Prostate gland (tissue), 2 donors: ENCODE measurements at regions not wholly inside any gene's neighbourhood (a gene's known extent, or its start where the extent isn't known, plus 50 kb on each side); places are given as distances from the start of the nearest gene placed in this dataset.

ENCODE experiments used
- DNase-seq: peaks from one replicate; pipeline ENCODE4 v3.0.0-alpha.2; 2019; ENCODE audit warnings: low spot score
- H3K27ac ChIP-seq, 2 donors: fragments of 200-600 bp; sonication (generic); 2 replicates each; pipeline ENCODE4 v1.5.1; 2017 to 2019
- H3K27me3 ChIP-seq: fragments of 200-600 bp; sonication (generic); replicated peaks from 2 replicates; pipeline ENCODE4 v1.5.1; 2019; ENCODE audit not compliant: insufficient read depth
- H3K36me3 ChIP-seq, 2 donors: fragments of 200-600 bp; sonication (generic); 1 replicate in 1 of 2; 2 replicates in 1 of 2; pipeline versions ENCODE4 v1.5.1 to v1.8.1; 2017 to 2019
- H3K4me1 ChIP-seq: fragments of 200-600 bp; sonication (generic); replicated peaks from 2 replicates; pipeline ENCODE4 v1.5.1; 2019
- H3K4me3 ChIP-seq, 2 donors: fragments of 200-600 bp; sonication (generic); 2 replicates each; pipeline ENCODE4 v1.5.1; 2017 to 2019
- H3K9me3 ChIP-seq: fragments of 200-600 bp; sonication (generic); 2 replicates; pipeline ENCODE4 v1.5.1; 2017
- CTCF ChIP-seq, 4 experiments: fragments of 200-600 bp in 2 of 4; fragments of 450-650 bp in 2 of 4; sonication (generic) in 2 of 4; IDR thresholded peaks; 1 replicate in 3 of 4; 2 replicates in 1 of 4; pipeline ENCODE4 v1.5.1; 2016 to 2019; ENCODE audit warnings: antibody characterized with exemption in 4 of 4, mild to moderate bottlenecking in 2 of 4, moderate library complexity in 2 of 4
- POLR2A ChIP-seq: fragments of 450-650 bp; IDR thresholded peaks from one replicate; pipeline ENCODE4 v1.6.1; 2016; ENCODE audit warnings: antibody characterized with exemption, mild to moderate bottlenecking
- POLR2AphosphoS5 ChIP-seq: sonication (generic); formaldehyde crosslinking; IDR thresholded peaks from one replicate; pipeline ENCODE4 v1.6.1; 2017; ENCODE audit warnings: antibody characterized with exemption
- WGBS: methylation state at CpG from one replicate; pipeline ENCODE4 v1.1.5; 2018; 5-methylcytosine and 5-hydroxymethylcytosine counted together
- intact Hi-C: fragments of 100-400 bp; cut with DNase I; formaldehyde crosslinking; loops from one replicate; pipeline ENCODE4 v1.14.2; 2022

GRCh38 chr13:39123578-39123977 is 85.3 kb downstream of the NHLRC3 start:
- TF ChIP-seq CTCF (IDR thresholded peaks at IDR 0.05) (no peak), POLR2AphosphoS5 (no peak), POLR2A (no peak)
- intact Hi-C loops: no loop called here
- Histone ChIP-seq H3K4me3 (no peak overlapping the region), H3K27ac (no peak overlapping the region), H3K27me3 (no peaks in the 10 kb centered on the region), H3K9me3 (no peaks in the 10 kb centered on the region), H3K36me3 (no peaks in the 10 kb centered on the region), H3K4me1 (no peaks in the 10 kb centered on the region)
- DNase-seq: no peak
- WGBS: 69% methylated on average over 1 of the region's 1 CpG

- no peaks in the 10 kb centered on the region for H3K36me3 ChIP-seq
- 81% methylated on average over 6 of the region's 6 CpGs for WGBS
- no peaks in the 10 kb centered on the region for H3K9me3 ChIP-seq
- DNase-seq: no peak
- TF ChIP-seq POLR2A (no peak), CTCF (IDR thresholded peaks at IDR 0.05) (no peak), POLR2AphosphoS5 (no peak)
- H3K4me3 ChIP-seq: no peak overlapping the region
- no peaks in the 10 kb centered on the region for H3K27me3 ChIP-seq
- no peaks in the 10 kb centered on the region for H3K4me1 ChIP-seq
- intact Hi-C loops: no loop called here
- H3K27ac ChIP-seq: no peak overlapping the region
Observed at GRCh38 chr13:39129213-39129612, 91.0 kb downstream of the NHLRC3 start.

DNA sequence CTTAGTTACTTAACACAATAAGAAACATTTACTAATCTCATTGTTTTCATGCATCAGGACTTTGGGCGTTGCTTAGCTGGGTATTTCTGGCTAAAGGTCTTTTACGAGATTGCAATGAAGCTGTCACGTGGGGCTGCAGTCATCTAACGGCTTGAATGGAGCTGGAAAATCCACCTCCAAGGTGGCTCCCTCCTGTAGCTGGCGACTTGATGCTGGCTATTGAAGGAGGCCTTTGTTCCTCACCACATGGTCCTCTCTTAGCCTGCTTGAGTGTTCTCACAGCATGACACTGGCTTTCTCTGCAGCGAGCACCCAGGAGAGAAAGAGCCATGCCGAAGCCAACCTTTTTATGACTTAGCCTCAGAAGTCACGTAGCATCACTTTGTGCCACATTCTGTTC is 92.0 kb downstream of the NHLRC3 start:
- H3K27ac ChIP-seq: no peak overlapping the region
- intact Hi-C loops: no loop called here
- DNase-seq: no peak
- no peaks in the 10 kb centered on the region for H3K27me3 ChIP-seq
- H3K9me3 ChIP-seq: no peaks in the 10 kb centered on the region
- H3K36me3 ChIP-seq: no peaks in the 10 kb centered on the region
- WGBS: 70% methylated on average over 8 of the region's 8 CpGs
- H3K4me1 ChIP-seq: no peaks in the 10 kb centered on the region
- TF ChIP-seq CTCF (IDR thresholded peaks at IDR 0.05) (no peak), POLR2AphosphoS5 (no peak), POLR2A (no peak)
- no peak overlapping the region for H3K4me3 ChIP-seq

- H3K36me3 ChIP-seq: no peaks in the 10 kb centered on the region
- intact Hi-C loops: no loop called here
- DNase-seq: no peak
- no peak for TF ChIP-seq POLR2A
- no peak for TF ChIP-seq CTCF (IDR thresholded peaks at IDR 0.05)
- no peak for TF ChIP-seq POLR2AphosphoS5
- H3K9me3 ChIP-seq: no peaks in the 10 kb centered on the region
- no peak overlapping the region for H3K27ac ChIP-seq
- H3K4me1 ChIP-seq: no peaks in the 10 kb centered on the region
- H3K4me3 ChIP-seq: no peak overlapping the region
- 48% methylated on average over 4 of the region's 4 CpGs for WGBS
- no peaks in the 10 kb centered on the region for H3K27me3 ChIP-seq
Observed at GRCh38 chr13:39132286-39133230, 94.3 kb downstream of the NHLRC3 start.

GRCh38 chr13:39133781-39134180 is 95.5 kb downstream of the NHLRC3 start:
- H3K9me3 ChIP-seq: no peaks in the 10 kb centered on the region
- H3K4me3 ChIP-seq: no peak overlapping the region
- WGBS: 92% methylated on average over 3 of the region's 3 CpGs
- H3K36me3 ChIP-seq: no peaks in the 10 kb centered on the region
- intact Hi-C loops: no loop called here
- no peak for DNase-seq
- TF ChIP-seq POLR2A (no peak), POLR2AphosphoS5 (no peak), CTCF (IDR thresholded peaks at IDR 0.05) (no peak)
- no peak overlapping the region for H3K27ac ChIP-seq
- no peaks in the 10 kb centered on the region for H3K27me3 ChIP-seq
- no peaks in the 10 kb centered on the region for H3K4me1 ChIP-seq
